Globus pallidus (tissue), 1 donor: ENCODE measurements at regions not wholly inside any gene's neighbourhood (a gene's known extent, or its start where the extent isn't known, plus 50 kb on each side); places are given as distances from the start of the nearest gene placed in this dataset.
"Not testable (repeated sequence)": the region's sequence is repeated elsewhere in the genome, so short reads cannot be mapped to it uniquely, and the experiment has no call there.

Experiments
- DNase-seq: peaks from one replicate; pipeline ENCODE4 v3.0.0-alpha.2; 2015; ENCODE audit warnings: low spot score

DNA sequence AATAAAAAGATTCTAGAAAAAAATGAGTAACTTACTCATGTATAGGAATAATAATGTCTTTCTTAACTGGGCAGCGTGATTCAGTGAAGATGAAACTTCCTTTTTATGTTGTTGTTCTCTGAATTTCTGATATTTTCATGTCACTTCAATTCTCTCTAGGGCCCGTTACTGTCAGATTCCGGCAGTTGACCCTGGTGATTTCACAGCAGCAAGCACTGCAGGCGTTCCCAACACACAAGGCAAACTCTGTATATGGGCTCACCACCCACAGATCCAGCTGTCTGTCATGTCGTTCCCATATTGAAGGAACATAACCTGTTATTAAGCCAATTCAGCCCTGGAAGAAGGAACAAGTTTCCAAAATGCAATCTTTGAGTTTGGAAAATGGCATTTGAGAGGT, 288.3 kb upstream of the GALNTL6 start:
- DNase-seq = no peak

GRCh38 chr4:171521726-171522125, 291.5 kb upstream of the GALNTL6 start:
- DNase-seq = no peak

GRCh38 chr4:171519457-171519856, 293.7 kb upstream of the GALNTL6 start:
- no peak for DNase-seq

DNA sequence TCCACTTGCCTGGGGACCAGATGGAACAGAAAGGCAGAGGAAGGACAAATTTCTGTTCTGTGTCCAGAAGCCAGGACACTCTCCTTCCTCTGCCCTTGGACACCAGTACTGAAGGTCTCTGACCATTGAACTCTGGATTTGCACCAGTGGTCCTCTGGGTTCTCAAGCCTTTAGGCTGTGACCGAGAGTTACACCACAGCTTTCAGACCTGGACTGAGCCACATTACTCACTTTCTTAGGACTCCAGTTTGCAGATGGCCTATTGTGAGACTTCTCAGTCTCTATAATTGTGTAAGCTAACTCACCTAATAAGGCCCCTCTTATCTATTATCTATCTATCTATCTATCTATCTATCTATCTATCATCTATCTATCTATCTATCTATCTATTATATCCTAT, 295.3 kb upstream of the GALNTL6 start:
- no peak for DNase-seq

DNA sequence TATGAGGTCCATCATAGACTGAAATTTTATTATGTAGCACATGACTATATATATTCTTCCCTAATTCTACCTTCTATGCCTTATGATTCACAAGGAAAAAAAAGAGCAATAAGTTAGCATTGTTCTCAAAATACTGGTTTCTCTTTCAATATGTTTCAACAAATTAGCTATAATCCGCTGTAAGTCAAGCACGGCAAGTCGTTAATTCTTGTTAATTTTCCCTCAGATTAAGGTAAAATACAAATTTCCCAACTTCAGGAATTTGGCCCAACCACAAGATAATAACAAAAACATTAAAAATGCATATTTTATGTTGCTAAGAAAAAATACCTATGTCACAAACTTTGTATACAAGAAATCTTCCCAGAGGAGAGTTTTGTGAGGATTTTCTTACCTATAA, 296.5 kb upstream of the GALNTL6 start:
- DNase-seq = no peak

GRCh38 chr4:171484681-171485080, 328.5 kb upstream of the GALNTL6 start:
- DNase-seq = no peak

DNA sequence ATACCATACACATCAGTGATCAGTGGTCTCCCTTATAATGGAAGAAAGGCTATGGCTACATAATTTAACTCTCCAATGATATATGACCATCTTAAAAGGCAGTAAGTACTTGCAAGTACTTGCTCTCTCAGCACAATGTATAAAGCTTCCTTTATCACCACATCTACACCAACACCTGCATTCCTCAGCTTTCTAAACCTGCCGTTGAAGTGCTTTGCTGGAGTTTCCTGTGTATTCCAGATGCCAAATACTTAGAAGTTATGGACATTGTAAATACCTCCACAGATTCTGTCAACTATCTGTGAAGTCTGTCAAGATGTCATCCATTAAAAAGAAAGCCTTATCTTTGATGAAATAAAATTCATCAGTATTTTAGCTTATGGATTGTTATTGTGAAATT, 335.0 kb upstream of the GALNTL6 start:
- DNase-seq = no peak

DNA sequence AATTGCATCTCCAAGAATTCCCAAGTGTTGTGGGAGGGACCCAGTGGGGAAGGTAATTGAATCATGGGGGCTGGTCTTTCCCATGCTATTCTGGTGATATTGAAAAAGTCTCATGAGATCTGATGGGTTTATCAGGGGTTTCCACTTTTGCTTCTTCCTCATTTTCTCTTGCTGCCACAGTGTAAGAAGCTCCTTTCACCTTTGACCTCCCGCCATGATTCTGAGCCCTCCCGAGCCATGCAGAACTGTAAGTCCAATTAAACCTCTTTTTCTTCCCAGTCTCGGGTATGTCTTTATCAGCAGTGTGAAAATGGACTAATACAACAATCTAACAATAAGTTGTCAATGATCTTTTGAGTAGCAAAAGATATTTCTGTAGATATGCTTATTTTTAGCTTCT, 338.1 kb upstream of the GALNTL6 start:
- not testable (repeated sequence) for DNase-seq

GRCh38 chr4:171473155-171473554, 340.0 kb upstream of the GALNTL6 start:
- DNase-seq = no peak

- no peak for DNase-seq
Measured at GRCh38 chr4:171472230-171472629, 341.0 kb upstream of the GALNTL6 start.

DNA sequence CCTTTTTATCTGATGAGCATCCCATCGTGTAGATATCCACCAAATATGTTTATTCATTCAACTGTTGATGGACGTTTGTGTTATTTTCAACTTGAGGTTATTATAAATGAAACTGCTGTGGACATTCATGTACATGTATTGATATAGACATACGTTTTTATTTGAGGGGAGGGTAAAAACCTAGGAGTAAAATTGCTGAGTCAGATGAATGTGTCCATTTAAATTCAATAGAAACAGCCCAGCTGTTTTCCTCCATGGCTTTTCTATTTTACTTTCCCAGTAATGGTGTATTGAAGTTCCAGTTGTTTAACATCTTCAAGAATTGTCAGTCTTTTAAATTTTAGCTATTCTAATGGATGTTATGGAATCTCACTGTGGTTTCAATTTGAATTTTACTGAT, 348.7 kb upstream of the GALNTL6 start:
- DNase-seq = no peak

DNA sequence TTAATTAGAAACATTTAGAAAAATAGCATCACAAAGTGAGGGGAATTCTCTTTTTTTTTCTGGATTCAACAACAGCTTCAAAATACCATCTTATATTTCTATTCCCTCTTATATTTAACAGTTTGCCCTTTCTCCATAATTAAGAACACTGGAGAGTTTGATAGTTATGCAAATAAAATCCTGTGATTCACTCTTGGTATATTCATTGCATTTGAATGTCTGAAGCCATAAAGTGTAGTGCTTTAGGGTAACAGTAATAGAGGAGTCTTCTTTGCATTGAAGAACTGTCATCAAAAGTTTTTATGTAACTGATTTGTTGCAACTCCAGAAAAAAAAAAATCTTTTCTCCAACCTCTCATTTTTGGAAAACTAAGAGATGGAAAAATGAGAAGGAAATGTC, 352.0 kb upstream of the GALNTL6 start:
- DNase-seq = no peak

- no peak for DNase-seq
Measured at GRCh38 chr4:171448919-171449481, 364.2 kb upstream of the GALNTL6 start.

GRCh38 chr4:171448358-171448757, 364.8 kb upstream of the GALNTL6 start:
- no peak for DNase-seq

GRCh38 chr4:171441300-171441941, 371.8 kb upstream of the GALNTL6 start:
- DNase-seq = no peak

DNA sequence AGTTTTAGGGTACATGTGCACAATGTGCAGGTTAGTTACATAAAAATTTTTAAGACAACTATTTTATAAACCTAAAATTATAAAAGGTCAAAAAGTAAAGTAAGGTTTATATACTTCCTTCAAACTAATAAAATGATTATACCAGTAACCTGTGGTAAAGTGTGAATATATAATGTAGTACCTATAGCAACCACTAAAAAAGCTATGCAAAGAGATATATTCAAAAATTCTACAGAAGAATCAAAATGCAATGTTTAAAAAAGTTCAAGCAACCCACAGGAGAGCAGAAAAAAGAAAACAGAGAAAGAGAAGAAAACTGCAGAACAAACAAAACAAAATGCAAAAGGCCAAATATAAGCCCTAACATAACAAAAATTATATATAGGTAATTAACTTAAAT, 379.5 kb upstream of the GALNTL6 start:
- no peak for DNase-seq

DNA sequence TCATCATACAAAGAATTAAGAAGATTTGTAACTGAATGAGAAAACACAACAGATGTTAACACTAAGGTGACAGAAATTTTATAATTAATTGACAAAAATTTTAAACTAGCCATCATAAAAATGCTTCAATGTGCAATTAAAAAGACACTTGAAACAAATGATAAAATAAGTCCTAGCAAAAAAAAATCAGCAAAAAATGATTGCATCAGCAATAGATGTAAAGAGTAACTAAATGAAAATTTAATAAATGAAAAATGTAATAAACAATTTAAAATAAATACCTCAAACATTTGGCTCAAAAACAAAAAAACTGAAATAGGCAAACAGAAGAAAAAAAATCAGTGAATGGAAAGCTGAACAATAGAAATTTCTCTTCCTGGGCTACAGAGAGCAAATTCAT, 380.7 kb upstream of the GALNTL6 start:
- no peak for DNase-seq

GRCh38 chr4:171430495-171430894, 382.7 kb upstream of the GALNTL6 start:
- no peak for DNase-seq

DNA sequence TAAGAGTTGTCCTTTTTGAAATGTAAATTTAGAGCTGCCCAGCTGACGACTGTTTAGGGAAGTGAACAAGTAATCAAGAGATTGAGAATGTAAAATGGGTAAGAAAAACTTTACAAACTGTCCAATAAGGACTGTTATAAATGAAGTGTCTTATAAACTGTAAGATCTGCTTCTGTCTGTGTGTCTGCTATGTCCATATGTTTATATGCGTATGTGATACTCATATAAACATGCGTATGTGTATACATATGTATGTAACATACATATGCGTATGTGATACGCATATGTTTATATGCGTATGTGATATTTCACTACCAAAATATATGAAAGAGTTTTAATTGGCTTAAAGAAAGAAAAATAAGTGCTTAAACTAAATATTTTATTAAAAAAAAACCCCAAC, 416.0 kb upstream of the GALNTL6 start:
- DNase-seq = no peak

GRCh38 chr4:171390626-171391025, 422.6 kb upstream of the GALNTL6 start:
- no peak for DNase-seq

DNA sequence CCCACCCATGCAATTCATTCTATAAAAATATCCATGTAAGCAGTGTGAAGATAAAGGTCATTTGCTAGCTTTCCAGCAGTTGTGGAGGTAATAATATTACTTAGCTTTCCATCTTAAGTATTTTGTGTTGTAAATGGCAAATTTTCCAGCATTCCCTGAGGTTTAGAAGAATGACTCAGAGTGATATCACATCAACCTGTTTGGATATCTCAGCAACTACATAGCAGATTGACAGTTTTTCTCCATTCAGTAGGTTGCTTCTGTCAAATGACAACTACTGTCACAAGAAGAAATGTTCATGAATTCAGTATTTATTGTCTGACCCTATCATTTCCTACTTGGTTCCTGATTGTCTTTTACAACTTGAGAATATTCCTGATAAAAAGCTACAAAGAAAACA, 434.9 kb upstream of the GALNTL6 start:
- no peak for DNase-seq

GRCh38 chr4:171376724-171377123, 436.5 kb upstream of the GALNTL6 start:
- no peak for DNase-seq

GRCh38 chr4:171353535-171353934, 459.7 kb upstream of the GALNTL6 start:
- no peak for DNase-seq

DNA sequence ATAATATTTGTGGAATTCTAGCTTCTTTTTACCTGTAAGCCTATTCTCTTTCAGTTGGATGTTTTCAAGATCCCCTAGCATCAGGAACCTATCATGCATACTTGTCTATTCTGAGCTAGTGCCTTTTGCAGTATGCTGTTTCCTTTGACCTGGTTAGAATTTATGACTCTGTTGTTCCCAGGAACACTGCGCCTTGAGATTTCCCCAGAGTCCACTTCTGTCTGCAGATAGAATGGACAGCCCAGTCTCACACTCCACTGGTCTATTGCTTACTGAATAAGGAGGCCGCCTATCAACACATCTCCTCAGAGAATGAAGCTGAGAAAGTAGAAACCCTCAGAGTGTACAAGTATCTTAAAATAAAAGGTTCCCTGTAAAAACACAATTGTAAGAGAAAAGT, 465.1 kb upstream of the GALNTL6 start:
- no peak for DNase-seq
